ENCODE measurements at regions not wholly inside any gene's neighbourhood (a gene's known extent, or its start where the extent isn't known, plus 50 kb on each side); places are given as distances from the start of the nearest gene placed in this dataset.

- intact Hi-C loops (cut with DNase I), result no loop called here
- Histone ChIP-seq H3K27ac (no peak overlapping the region), H3K4me3 (no peak overlapping the region), H3K9me3 (no peaks in the 10 kb centered on the region), H3K36me3 (no peaks in the 10 kb centered on the region), H3K27me3 (no peaks in the 10 kb centered on the region), H3K4me1 (no peaks in the 10 kb centered on the region)
- DNase-seq (ENCODE audit: extremely low spot score in 2 of 2), result no peak
- TF ChIP-seq POLR2A (IDR thresholded peaks at IDR 0.05) (no peak), POLR2AphosphoS5 (IDR thresholded peaks at IDR 0.05; ENCODE audit: insufficient read depth in 1 of 2, low read depth in 1 of 2) (no peak)
- TF ChIP-seq, protein P1, sequence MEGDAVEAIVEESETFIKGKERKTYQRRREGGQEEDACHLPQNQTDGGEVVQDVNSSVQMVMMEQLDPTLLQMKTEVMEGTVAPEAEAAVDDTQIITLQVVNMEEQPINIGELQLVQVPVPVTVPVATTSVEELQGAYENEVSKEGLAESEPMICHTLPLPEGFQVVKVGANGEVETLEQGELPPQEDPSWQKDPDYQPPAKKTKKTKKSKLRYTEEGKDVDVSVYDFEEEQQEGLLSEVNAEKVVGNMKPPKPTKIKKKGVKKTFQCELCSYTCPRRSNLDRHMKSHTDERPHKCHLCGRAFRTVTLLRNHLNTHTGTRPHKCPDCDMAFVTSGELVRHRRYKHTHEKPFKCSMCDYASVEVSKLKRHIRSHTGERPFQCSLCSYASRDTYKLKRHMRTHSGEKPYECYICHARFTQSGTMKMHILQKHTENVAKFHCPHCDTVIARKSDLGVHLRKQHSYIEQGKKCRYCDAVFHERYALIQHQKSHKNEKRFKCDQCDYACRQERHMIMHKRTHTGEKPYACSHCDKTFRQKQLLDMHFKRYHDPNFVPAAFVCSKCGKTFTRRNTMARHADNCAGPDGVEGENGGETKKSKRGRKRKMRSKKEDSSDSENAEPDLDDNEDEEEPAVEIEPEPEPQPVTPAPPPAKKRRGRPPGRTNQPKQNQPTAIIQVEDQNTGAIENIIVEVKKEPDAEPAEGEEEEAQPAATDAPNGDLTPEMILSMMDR (IDR thresholded peaks at IDR 0.05), result no peak
These were observed 65.2 kb upstream of the SALL3 start for GRCh38 chr18:78914249-78914935.

DNA sequence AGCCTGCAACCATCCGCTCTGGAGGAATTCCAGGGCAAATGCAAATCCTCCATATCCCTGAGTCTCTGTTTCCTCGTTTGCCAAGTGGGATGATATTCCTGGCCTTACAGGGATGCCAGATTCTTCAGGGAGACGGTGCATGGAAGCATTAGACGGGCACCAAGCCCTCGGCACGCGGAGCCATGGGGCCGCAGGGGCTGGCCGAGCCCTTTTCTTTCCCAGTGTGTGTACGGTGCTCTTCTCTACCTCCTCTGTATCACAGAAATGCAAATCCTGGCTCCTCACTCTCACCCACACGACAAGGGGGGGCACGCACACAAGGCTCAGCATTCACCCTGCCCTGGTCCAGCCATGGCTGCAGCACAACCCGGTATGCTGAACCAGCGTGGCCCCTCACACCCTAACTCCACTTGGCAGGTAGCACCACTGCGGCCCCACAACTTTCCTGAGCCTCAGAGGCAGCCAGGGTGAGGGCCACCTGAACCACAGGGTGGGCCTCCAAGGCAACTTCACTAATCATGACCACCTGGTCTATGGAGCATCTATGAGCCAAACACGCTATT lies 64.1 kb upstream of the SALL3 start:
- intact Hi-C loops (cut with DNase I), result loop anchor here (2.0 kb wide), 1 partner anchor 15 kb away; no protein-coding TSS in a partner anchor
- H3K4me1 ChIP-seq, result no peaks in the 10 kb centered on the region
- no peaks in the 10 kb centered on the region for H3K36me3 ChIP-seq
- TF ChIP-seq POLR2A (IDR thresholded peaks at IDR 0.05), result no peak
- no peaks in the 10 kb centered on the region for H3K27me3 ChIP-seq
- no peaks in the 10 kb centered on the region for H3K9me3 ChIP-seq
- no peak overlapping the region for H3K4me3 ChIP-seq
- H3K27ac ChIP-seq, result no peak overlapping the region
- DNase-seq (ENCODE audit: extremely low spot score in 2 of 2), result no peak

- H3K27me3 ChIP-seq, result no peaks in the 10 kb centered on the region
- no peak for TF ChIP-seq POLR2AphosphoS5 (IDR thresholded peaks at IDR 0.05; ENCODE audit: insufficient read depth in 1 of 2, low read depth in 1 of 2)
- TF ChIP-seq, protein P1 (IDR thresholded peaks at IDR 0.05), result no peak
- no peak for TF ChIP-seq POLR2A (IDR thresholded peaks at IDR 0.05)
- no peak overlapping the region for H3K4me3 ChIP-seq
- H3K9me3 ChIP-seq, result no peaks in the 10 kb centered on the region
- no peak for DNase-seq (ENCODE audit: extremely low spot score in 2 of 2)
- no peak overlapping the region for H3K27ac ChIP-seq
- intact Hi-C loops (cut with DNase I), result no loop called here
- no peaks in the 10 kb centered on the region for H3K4me1 ChIP-seq
- no peaks in the 10 kb centered on the region for H3K36me3 ChIP-seq
These were observed 60.9 kb upstream of the SALL3 start for GRCh38 chr18:78918707-78919106.

DNA sequence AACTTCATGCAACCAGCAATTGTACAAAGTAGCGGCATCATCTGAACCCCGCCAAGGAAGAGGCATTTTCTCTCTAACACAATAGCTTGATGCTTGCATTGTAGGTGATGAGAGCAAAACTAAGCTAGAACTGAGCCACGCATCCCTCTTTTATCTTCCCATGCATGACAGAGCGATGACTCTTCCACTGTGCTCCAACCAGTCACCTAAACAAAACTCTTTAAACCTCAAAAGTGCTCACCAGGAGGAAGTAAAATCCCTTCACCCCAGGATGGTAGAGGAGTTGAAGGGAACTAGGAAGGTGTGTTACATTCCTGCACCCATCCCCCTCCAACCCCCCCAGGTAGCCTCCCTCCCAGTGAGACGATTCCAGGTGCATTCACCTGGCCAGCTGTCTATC lies 59.7 kb upstream of the SALL3 start:
- intact Hi-C loops (cut with DNase I), result no loop called here
- TF ChIP-seq POLR2A (IDR thresholded peaks at IDR 0.05) (no peak), POLR2AphosphoS5 (IDR thresholded peaks at IDR 0.05; ENCODE audit: insufficient read depth in 1 of 2, low read depth in 1 of 2) (no peak)
- TF ChIP-seq, protein P1 (IDR thresholded peaks at IDR 0.05), result no peak
- Histone ChIP-seq H3K27ac (no peak overlapping the region), H3K4me1 (no peaks in the 10 kb centered on the region), H3K27me3 (no peaks in the 10 kb centered on the region), H3K36me3 (no peaks in the 10 kb centered on the region), H3K9me3 (no peaks in the 10 kb centered on the region), H3K4me3 (no peak overlapping the region)
- no peak for DNase-seq (ENCODE audit: extremely low spot score in 2 of 2)

DNA sequence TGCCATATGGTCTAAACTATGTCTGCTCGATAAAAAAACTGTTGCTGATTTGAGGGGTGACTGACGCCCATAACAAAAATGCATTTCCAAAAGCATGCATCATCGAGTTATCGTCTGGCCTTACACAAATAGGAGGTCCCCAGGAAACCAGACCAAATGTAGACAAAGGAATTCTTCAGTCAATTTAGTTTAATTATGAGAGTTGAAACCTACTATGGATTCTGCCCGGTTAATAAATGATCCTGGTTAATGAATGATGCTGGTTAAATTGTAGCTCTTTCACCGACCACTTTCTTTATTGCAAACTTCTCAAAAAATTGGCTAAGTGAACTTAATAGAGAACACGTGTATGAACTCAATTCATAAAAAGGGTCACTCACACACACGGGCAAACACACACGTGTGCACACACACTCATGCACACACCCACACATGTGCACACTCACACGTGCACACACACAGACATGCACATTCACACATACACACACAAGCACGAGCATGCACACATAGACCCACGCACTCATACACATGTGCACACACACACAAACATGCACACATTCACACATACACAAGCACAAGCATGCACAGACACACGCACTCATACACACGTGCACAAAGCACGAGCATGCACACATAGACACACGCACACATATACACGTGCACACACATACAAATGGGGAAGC lies 59.0 kb upstream of the SALL3 start:
- H3K4me3 ChIP-seq, result no peak overlapping the region
- TF ChIP-seq, protein P1 (IDR thresholded peaks at IDR 0.05), result no peak
- TF ChIP-seq POLR2AphosphoS5 (IDR thresholded peaks at IDR 0.05; ENCODE audit: insufficient read depth in 1 of 2, low read depth in 1 of 2) (no peak), POLR2A (IDR thresholded peaks at IDR 0.05) (no peak)
- no peaks in the 10 kb centered on the region for H3K27me3 ChIP-seq
- no peaks in the 10 kb centered on the region for H3K36me3 ChIP-seq
- H3K27ac ChIP-seq, result no peak overlapping the region
- intact Hi-C loops (cut with DNase I), result no loop called here
- DNase-seq (ENCODE audit: extremely low spot score in 2 of 2), result no peak
- H3K4me1 ChIP-seq, result no peaks in the 10 kb centered on the region
- no peaks in the 10 kb centered on the region for H3K9me3 ChIP-seq

All from vagina (tissue), 2 donors.